ENCODE measurements at regions not wholly inside any gene's neighbourhood (a gene's known extent, or its start where the extent isn't known, plus 50 kb on each side); places are given as distances from the start of the nearest gene placed in this dataset.

DNA sequence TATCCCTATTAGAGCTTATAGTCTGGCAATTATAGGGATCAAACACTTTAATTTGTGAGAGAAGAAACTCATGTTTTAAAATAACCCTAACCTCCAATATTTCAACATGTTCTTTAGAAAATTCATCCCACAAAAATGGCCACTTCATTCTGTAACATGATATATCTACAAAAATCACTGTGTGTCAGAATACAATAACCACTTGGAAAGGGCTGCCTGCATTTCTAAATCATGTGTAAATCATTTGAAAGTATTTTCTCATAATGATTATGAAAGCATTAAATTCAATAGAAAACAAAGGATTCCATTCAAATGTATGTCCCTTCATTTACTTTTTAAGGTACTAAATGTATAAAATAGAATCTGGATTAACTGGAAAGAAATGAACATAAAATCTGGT is 101.4 kb upstream of the NHSL1 start:
- DNase-seq (ENCODE audit: extremely low read depth in 1 of 11, low read depth in 9 of 11, low spot score in 4 of 11): no peak

DNA sequence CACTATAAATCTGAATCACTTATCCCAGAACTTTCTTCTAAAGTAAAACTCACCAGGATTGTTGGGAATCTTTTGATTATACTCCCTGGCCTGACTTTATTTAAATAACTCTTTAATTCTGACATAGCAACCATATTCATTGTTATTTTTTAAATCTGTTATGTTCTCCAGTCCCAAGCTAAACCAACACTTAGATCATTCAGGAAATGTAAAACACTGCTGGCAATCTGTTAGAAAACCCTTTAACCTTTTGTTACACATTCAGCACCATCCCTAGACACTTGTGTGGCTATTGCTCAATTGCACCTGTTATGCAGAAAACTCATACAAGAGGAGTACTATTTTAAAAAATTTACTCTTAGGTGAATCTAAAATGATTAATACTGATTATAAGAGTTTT is 101.8 kb upstream of the NHSL1 start:
- DNase-seq (ENCODE audit: extremely low read depth in 1 of 11, low read depth in 9 of 11, low spot score in 4 of 11): no peak

DNA sequence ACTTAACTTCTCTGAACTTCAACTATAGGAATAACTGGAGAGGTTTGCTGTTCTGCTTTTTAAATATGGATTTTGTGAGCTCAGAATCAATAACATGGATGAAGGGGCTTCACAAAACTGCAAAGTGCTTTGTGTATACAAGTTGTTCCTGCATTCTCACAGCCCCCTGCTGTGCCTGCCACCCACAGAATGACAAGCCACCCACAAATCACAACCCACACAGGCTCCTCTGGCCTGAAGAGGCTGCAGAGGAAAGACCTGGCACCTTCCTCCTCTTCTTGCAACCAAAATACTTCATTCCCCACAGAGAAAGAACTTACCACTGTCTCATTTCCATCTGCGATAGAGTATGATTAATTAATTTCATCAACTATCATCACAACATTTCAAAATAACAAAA is 106.7 kb upstream of the NHSL1 start:
- DNase-seq (ENCODE audit: extremely low read depth in 1 of 11, low read depth in 9 of 11, low spot score in 4 of 11): no peak

DNA sequence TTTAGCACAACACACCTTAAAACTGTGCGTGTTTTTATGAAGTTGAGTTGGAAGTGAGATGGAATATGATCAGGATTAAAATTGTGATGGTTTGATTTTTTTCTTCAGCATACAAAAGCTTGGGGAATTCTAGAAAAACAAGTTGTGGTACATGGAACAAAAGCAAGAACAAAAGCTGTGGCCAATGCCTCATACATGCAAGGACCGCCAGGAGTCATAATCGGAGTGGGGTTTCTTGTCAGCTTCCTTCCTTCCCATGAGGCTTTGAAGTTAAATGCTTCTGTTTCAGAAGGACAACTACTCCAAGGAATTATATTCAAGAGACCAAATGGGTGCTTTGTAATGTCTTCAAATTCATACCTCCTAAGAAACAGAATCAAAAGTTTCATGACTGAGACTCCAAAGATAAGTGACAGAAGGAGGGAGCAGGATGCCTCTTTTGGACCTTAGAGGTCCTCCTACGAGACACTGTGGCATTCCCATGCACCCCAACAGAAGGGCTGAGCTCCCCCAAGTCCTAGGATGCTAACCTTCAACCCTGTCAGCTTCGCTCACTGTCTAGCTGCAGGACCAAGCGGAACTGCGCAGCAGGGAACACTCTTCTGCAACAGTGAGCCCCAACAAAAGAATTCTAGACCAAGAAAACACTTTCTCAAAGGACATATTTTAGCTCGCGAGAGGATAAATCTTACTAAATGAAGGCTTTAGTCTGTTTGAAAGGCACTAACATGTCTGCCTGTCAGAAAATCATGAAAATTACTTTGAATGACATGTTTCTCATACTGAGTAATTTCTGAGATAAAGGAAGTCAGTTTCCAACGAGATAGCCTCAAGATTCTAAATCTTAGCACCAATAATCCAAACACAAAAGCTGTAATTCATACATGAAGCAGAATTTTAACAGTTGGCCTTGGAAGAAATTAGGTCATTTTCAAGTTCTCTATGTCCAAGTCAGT is 108.5 kb upstream of the NHSL1 start:
- no peak for DNase-seq (ENCODE audit: extremely low read depth in 1 of 11, low read depth in 9 of 11, low spot score in 4 of 11)

DNA sequence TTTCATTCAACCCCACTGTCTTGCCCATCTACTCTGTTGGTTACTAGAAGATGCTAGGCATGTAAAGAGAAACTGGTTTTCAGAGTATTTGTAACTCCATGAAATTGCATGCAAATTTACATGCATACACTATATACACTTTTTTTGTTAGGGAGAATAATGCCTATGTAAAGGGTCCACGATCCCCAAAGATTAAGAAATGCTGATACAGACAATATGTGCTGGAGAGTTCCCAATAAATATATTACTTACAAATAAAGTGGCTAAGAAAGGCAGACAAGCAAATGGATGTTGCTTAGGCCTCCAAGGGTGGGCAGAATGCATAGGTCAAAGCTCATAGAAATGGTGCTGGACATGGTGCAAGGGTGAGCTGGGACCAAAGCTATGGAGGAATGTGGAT is 109.6 kb upstream of the NHSL1 start:
- DNase-seq (ENCODE audit: extremely low read depth in 1 of 11, low read depth in 9 of 11, low spot score in 4 of 11): no peak

DNA sequence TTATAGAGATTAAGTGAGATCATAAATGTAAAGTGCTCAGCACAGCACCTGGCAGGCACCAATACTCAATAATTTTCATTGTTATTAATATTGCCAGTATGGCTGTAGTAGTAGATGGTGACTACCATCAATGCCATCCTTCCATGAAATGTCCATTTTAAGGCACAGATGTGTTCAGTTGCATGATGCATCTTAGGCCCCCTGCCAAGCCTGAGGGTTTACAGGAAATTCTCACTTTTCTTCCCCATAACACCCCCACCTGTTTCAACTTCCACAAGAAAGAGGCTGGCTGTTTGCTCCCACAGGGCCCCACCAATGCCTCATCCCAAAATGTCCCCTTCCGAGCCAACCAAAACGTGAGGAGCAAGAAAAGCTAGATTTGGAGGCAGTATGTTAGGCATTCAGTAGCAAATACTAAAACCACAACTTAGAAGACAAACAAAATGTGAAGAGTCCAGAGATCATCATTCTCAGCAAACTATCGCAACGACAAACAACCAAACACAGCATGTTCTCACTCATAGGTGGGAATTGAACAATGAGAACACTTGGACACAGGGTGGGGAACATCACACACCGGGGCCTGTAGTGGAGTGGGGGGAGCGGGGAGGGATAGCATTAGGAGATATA is 110.6 kb upstream of the NHSL1 start:
- no peak for DNase-seq (ENCODE audit: extremely low read depth in 1 of 11, low read depth in 9 of 11, low spot score in 4 of 11)

DNA sequence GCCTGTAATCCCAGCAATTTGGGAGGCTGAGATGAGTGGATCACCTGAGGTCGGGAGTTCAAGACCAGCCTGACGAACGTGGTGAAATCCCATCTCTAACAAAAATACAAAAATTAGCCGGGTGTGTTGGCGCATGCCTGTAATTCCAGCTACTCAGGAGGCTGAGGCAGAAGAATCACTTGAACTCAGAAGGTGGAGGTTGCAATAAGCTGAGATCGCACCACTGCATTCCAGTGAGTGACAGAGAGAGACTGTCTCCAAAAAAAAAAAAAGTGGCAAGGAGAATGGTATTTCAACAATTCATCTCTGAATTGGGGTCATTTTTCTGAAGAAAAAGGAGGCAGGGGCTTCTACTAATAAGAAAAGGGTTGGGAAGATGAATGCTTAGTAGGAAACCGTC is 111.5 kb upstream of the NHSL1 start:
- DNase-seq (ENCODE audit: extremely low read depth in 1 of 11, low read depth in 9 of 11, low spot score in 4 of 11): no peak

DNA sequence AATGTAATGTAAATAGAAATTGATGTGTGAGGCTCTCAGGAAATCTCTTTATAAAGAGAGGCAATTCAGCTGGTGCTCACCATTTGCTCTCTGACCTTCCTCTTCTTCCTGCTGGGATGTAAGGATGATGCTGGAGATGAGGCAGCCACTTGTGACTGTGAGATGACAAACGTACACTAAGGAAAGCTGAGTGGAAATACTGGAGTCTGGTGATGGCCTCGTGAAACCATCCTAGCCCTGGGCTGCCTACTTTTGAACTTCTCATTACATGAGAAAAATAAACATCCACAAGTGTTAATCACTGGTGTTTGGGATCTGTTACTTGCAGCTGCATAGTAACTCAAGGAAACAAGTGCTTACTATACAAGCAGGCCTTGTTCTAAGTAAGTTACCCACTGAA is 114.9 kb upstream of the NHSL1 start:
- DNase-seq (ENCODE audit: extremely low read depth in 1 of 11, low read depth in 9 of 11, low spot score in 4 of 11): no peak

DNA sequence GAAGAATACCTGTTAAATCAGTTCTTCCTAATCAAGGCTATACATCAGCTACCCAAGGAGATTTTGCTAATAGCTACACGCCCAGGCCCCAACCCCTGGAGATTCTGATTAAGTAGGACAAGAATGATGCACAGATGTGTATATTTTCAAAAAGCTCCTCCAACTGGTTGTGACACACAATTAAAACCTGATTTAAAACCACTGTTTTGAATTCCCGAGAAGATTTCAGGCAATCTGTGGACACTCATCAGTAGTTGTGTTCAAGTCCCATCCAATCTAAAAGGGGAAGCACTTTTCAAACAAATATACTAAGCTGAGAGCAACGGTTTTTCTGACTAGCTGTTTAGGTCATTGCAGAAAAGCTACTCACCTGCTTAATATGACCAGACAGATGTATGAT is 118.9 kb upstream of the NHSL1 start:
- DNase-seq (ENCODE audit: extremely low read depth in 1 of 11, low read depth in 9 of 11, low spot score in 4 of 11): no peak

DNA sequence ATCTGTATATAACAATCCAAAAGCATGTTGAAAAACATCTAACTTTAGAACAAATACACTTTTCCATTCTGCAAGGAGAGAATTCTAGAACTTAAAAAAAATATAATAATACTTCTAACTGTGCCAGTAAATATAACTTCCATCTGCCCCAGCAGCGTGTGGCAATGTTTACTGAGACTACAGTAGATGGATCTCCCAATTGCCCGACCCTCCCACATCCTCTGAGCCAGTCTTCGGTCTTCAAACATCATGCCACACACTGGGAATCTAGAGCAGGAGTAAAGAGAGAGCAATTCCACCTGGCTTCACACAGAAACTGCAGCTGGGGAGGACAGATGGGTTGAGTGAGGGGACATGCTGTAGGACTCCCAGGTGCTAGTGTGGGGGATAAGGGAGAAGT is 121.3 kb upstream of the NHSL1 start:
- DNase-seq (ENCODE audit: extremely low read depth in 1 of 11, low read depth in 9 of 11, low spot score in 4 of 11): no peak

DNA sequence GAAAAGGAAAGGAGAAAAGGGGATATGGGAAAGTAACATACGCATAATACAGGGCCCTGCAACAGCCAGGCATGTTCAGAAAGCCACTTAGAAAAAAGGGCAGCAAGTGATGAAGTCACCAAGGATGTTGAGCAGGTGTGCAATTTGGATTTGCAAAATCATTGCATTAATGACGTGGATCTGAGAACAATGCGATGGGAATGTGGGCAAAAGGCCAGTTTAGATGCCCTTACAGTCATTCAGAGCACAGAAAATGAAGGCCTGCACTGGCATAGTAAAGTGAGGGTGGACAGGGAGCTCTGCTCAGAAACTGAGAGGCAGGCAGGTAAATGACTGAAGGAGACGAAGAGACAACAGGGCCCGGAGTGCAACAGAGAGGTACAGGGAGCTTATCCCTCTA is 123.7 kb upstream of the NHSL1 start:
- DNase-seq (ENCODE audit: extremely low read depth in 1 of 11, low read depth in 9 of 11, low spot score in 4 of 11): no peak

DNA sequence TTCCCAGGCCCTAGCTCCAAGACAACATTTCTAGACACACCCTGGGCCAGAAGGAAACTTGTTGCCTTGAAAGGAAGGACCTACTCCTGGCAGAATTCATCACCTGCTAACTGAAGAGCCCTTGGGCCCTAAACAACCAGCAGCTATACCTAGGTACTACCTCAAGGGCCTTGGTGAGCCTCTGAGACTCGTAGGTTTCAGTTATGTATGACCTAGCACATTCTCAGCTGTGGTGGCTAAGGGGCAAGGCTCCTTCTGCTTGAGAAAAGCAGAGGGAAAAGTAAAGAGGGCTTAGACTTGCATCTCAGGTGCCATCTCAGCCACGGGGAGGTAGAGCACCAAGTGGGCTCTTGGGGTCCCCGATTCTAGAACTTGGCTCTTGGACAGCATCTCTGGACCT is 132.3 kb upstream of the NHSL1 start:
- no peak for DNase-seq (ENCODE audit: extremely low read depth in 1 of 11, low read depth in 9 of 11, low spot score in 4 of 11)

DNA sequence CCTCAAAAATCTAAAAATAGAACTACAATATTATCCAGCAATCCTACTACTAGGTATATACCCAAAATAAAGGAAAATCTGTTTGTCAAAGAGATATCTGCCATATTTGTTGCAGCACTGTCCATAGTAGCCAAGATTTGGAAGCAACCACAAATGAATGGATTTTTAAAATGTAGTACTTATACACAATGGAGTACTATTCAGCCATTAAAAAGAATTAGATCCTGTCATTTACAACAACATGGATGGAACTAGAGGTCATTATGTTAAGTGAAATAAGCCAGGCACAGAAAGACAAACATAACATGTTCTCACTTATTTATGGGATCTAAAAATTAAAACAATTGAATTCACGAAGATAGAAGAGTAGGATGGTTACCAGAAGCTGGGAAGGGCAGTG is 135.7 kb upstream of the CCDC28A start:
- no peak for DNase-seq (ENCODE audit: extremely low read depth in 1 of 11, low read depth in 9 of 11, low spot score in 4 of 11)

DNA sequence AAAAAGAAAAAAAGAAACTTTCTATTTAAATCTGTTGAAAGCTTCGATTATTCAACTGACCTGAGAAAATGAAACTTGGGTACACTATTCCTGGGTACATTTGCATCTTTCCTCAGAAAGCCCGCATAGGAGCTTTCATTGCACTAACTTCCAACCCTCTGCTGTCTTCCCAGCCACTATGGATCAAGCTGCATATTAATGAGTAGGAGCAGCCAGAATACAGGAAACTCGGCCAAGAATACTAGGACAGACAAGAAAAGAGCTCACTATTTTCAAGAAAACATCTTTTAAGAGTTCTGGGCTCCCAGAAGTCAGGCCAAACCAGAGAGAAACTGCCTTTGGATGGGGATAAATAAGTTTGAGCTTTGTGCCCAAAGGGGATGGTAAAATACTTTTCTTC is 135.0 kb upstream of the CCDC28A start:
- DNase-seq (ENCODE audit: extremely low read depth in 1 of 11, low read depth in 9 of 11, low spot score in 4 of 11): no peak

DNA sequence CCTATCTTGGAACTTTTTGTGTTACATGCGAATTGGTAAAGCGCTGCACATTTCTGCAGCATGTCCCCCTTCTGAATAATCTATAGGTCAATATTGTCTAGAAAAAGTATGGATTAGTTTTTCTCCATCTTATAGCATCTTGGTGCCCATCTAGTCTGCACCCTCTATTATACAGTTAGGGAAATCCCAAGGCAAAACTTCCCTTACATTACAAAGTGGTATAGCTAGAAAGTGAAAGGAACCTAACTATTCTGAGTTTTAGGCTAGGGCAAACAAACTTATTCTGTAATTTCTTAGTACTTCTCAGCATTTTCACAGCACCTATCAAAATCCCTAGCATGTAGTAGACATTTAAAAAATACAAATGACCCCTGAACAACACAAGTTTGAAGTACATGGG is 133.5 kb upstream of the CCDC28A start:
- DNase-seq (ENCODE audit: extremely low read depth in 1 of 11, low read depth in 9 of 11, low spot score in 4 of 11): no peak

DNA sequence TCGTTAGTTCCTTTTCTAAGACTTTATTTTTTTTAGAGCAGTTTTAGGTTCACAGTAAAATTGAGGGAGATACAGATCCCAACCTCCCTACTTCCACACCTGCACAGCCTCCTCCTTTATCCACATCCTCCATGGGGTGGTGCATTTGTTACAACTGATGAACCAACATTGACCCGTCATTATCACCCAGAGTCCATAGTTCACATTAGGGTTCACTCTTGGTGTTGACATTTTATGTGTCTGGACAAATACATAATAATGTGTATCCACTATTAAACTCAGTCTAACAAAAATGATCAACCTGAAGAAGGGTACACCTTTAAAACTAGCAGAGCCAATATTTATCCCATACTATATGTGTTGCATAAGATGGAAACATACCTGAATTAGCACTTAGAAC is 130.4 kb upstream of the CCDC28A start:
- DNase-seq (ENCODE audit: extremely low read depth in 1 of 11, low read depth in 9 of 11, low spot score in 4 of 11): no peak

DNA sequence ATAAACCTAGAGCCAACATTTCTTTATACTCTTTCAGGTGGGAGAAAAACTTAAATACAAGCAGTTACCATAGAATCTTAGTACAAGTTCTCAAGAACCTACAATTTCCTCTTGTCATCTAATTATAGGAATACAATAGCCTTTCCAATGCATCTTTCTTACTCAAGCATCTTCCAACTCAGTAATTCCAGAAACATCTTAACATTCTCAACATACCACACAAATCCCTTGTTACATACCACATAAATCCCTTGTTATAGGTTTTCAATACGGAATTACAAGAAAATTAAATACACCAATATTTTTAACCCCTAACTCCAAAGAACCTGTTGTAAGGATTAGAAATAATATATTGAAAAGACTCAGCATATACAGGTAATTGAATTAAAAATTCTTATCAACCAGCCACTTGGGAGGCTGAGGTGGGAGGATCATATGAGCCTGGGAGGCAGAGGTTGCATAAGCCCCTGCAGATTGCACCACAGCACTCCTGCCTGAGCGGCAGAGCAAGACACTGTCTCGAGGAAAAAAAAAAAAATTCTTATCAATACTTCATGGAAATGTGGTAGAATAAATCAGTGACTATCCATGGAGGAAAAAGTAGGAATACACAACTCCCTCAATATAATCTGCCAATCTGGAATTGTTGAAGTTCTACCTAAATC is 127.5 kb upstream of the CCDC28A start:
- DNase-seq (ENCODE audit: extremely low read depth in 1 of 11, low read depth in 9 of 11, low spot score in 4 of 11): no peak

DNA sequence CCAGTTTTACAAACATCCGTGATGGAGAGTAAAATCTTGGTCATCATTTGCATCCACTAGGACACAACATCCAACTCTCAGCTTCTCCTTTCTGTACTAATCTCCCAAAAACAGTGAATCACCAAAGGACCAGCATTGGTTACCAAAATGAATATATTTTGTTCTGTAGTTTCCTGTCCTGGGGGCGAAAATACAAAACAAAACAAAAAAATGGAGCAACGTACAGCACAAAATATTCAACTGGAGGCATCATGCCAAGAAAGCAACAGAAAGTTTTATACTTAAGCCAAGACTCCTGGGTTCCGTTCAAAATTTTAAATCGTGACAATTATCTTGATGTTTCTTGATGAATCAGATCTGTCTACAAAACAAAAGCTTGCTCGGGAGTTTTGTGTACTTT is 126.6 kb upstream of the CCDC28A start:
- DNase-seq (ENCODE audit: extremely low read depth in 1 of 11, low read depth in 9 of 11, low spot score in 4 of 11): peak in 10 of 11 donors; percentile 5 to 28 (median 20)

DNA sequence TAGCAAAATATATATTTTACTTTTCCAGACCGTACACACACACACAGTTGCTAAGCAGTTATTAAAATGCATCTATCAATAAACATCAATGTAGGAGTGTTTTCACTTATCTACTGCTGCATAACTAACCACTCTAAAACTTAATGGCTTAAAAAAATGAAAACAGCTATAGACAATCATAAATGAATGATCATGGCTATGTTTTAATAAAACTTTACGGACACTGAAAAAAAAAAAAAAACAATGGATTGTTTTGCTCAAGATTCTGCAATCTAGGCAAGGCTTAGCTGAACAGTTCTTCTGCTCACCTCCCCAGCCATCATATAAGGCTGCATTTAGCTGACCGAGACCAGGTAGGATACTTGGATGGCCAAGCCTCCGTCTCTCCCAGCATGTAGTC is 125.4 kb upstream of the CCDC28A start:
- DNase-seq (ENCODE audit: extremely low read depth in 1 of 11, low read depth in 9 of 11, low spot score in 4 of 11): no peak

DNA sequence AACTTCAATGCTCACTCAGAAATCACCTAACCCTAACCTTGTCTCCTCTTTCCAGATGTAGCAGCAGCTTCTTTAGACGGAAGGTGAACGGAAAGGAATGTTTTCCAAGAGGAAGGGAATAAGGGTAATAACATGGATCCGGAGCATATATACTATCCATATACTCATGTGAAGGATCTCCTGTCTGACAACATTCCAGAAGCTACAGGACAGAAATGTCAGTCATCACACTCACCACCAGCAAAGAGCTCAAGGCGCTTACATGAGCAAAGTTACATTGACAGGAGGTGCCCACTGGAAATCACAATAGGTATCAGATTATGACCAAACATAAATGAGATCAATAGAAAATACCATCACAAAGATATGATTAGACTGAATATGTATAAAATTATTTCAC is 122.1 kb upstream of the CCDC28A start:
- DNase-seq (ENCODE audit: extremely low read depth in 1 of 11, low read depth in 9 of 11, low spot score in 4 of 11): no peak

Measured in renal cortex interstitium (tissue), 11 donors.